GM13977 (cell line): ENCODE measurements at regions not wholly inside any gene's neighbourhood (a gene's known extent, or its start where the extent isn't known, plus 50 kb on each side); places are given as distances from the start of the nearest gene placed in this dataset.

ENCODE experiments used
- DNase-seq: peaks from one replicate; pipeline ENCODE4 v3.0.0; 2012; ENCODE audit warnings: low spot score
- in situ Hi-C: fragments of 300-500 bp; cut with MboI; formaldehyde crosslinking; loops from one replicate; pipeline ENCODE4 v1.12.0; 2022; ENCODE audit warnings: low sequenced_read_pairs, low pct_unique_long_range_greater_than_20kb, mixed read lengths, inconsistent platforms; ENCODE audit not compliant: unreplicated experiment
- TF ChIP-seq, protein P1 (sequence below): IDR thresholded peaks from 2 replicates; pipeline ENCODE4 v1.5.1; 2012; ENCODE audit warnings: mild to moderate bottlenecking, control low read depth; ENCODE audit not compliant: insufficient read depth; ENCODE audit errors: extremely low read depth, missing control alignments

DNA sequence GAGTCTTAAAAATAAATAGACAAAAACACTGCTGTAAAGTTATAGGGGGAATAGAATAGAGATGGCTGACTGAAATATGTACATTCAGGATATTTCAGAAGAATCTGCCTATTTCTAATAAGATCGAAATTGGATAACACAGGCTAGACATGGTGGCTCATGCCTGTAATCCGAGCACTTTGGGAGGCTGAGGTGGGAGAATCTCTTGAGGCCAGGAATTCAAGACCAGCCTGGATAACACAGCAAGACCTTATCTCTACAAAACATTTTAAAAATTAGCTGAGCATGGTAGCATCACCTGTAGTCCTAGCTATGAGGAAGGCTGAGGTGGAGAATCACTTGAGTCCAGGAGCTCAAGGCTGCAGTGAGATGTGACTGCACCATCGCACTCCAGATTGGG, 146.6 kb upstream of the CCDC150 start:
- TF ChIP-seq, protein P1, sequence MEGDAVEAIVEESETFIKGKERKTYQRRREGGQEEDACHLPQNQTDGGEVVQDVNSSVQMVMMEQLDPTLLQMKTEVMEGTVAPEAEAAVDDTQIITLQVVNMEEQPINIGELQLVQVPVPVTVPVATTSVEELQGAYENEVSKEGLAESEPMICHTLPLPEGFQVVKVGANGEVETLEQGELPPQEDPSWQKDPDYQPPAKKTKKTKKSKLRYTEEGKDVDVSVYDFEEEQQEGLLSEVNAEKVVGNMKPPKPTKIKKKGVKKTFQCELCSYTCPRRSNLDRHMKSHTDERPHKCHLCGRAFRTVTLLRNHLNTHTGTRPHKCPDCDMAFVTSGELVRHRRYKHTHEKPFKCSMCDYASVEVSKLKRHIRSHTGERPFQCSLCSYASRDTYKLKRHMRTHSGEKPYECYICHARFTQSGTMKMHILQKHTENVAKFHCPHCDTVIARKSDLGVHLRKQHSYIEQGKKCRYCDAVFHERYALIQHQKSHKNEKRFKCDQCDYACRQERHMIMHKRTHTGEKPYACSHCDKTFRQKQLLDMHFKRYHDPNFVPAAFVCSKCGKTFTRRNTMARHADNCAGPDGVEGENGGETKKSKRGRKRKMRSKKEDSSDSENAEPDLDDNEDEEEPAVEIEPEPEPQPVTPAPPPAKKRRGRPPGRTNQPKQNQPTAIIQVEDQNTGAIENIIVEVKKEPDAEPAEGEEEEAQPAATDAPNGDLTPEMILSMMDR, result no peak
- no peak for DNase-seq
- in situ Hi-C loops, result no loop called here

DNA sequence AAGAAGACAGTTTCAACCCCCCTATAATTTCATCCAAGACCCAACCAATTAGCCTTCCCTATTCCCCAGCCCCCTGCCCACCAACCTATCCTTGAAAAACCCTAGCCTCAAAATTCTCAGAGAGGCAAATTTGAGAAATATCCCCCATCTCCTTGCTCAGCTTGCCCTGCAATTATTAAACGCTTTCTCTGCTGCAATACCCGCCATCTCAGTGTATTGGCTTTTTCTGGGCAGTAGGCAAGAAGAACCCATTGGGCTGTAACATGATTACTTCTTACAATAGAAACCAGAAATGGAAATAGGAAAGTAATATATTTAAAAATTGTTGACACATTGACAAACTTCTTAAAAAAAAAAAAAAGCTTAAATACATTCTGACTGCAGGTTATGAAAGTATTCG, 140.6 kb upstream of the CCDC150 start:
- TF ChIP-seq, protein P1, result no peak
- no peak for DNase-seq
- in situ Hi-C loops, result no loop called here

DNA sequence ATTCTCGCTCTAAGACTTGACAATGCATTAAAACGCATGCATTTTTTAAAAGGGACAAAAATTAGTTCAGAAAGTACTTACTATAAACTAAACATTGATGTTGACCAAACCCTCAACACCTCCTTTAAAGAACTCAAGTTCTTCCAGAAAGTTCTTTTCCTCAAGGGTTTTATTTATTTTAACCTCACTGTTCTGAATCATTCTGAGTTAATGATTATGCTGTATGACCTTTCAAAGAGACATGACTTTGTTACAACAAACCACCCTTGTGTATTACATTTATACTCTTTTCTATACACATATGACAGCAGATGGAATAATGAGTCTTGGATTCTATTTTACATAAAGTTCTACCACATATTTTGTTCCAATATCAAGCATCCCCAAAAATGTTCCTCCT, 139.8 kb upstream of the CCDC150 start:
- TF ChIP-seq, protein P1, result no peak
- DNase-seq, result no peak
- in situ Hi-C loops, result no loop called here

DNA sequence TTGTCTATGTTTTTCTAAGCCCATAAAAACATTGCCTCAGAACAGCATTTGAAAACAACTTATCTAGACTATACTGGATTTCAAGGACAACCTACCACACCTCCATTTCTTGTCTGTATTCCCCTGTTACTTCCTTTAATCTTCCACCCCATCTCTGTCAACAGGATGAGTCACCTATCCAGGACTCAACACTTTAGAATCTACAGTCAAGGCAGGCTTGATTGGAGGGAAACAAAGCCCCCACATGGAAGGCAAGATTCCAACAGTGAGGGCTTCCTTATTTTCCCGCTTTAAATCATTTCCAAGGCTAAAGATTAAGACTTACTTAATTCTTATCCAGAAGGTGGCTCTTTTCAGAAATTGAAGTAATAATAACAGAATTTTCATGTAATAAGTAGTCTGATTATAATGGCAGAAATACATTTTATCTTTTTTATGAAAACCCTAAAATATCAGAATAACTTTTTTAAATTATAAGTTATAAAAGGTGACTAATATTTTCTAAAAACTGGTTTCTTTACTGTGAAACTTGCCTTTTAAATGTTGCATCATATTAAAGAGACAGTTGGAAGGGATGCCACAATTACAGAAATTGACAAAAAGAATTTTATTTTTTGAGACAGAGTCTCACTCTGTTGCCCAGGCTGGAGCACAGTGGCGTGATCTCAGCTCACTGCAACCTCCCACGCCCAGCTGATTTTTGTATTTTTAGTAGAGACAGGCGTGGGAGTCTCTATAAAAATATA, 138.7 kb upstream of the CCDC150 start:
- DNase-seq, result no peak
- TF ChIP-seq, protein P1, result no peak
- in situ Hi-C loops, result no loop called here

DNA sequence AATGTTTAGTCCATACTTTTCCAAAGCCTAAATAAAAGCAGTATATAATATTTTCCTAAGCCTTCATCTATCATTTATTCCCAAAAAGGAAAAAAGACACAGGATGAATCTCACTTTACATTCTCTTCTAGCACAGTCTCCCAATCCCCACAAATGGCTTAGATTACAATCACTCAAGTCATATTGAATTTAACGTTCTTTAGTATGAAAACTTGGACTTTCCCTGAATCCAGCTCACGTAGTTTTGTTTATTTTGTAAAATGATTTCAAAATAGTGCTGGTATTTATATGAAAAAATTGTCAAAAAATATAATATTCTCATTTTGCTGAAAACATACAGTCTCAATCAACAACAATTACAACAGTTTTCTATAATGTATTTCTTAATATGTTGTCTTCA, 137.7 kb upstream of the CCDC150 start:
- DNase-seq, result no peak
- in situ Hi-C loops, result no loop called here
- TF ChIP-seq, protein P1, result no peak

DNA sequence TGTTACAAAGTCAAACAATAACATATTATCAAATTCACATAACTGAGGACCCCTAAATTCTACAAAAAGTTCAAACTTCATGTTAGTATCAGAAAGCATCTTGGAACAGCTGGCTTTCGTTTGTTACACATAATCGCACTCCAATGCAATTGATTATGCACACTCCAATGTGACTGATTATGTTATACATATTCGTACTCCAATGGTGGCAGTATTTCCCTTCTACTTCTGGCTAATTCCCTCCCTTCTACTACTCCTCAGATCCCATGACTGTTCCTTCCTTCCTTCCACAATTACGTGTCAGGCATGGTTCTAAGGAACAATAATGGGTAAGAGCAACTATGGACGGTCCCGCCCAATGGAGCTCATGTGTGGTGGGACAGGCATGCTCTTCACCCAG, 137.1 kb upstream of the CCDC150 start:
- DNase-seq, result no peak

More for the DNA sequence above, 137.1 kb upstream of the CCDC150 start:
- in situ Hi-C loops, result no loop called here
- TF ChIP-seq, protein P1, result no peak
